NOMO-1 treated with dmso at 0.1 percent for 144 hours (cell line): ENCODE measurements at regions not wholly inside any gene's neighbourhood (a gene's known extent, or its start where the extent isn't known, plus 50 kb on each side); places are given as distances from the start of the nearest gene placed in this dataset.

ENCODE experiments used
- DNase-seq: peaks from one replicate; lab custom pipeline; 2025; ENCODE audit not compliant: unreplicated experiment; lab: John Stamatoyannopoulos, UW

DNA sequence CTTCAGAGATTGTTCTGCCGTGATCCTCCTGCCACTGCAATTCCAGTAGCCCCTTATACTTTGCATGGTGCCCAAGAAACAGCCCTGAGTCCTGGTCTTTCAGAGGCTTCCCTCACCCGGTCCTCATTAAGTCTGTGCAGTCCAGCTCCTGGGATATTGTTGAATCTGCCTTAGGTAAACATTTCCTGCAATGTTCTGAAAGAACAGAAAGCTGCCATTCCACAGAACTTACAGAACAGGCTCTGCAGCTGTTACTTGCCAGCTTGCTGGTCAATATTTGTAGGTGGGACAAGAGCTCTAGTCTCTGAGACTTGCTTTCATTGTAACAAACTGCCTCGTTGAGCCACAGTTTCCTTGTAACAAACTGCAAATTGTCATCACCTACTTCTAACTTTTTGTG lies 115.0 kb upstream of the KIF5B start:
- DNase-seq = no peak

DNA sequence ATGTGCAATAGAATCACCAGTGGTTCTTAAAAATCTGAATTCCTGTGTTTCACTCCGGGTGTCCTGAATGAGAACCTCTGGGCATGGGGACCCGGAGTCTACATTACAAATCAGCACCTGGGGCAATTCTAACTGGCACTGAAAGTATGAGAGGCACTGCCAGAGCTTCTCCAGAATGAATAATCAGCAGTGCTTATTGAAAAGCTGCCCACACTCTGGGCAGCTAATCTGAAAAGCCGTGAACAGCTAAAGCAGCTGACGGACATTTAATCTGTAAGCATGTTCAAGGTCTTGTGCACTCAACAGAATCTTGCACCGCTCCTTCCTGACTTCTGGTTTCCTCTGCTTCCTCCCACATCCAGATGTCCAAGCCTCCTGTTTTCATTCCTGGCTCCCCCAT lies 113.3 kb upstream of the KIF5B start:
- no peak for DNase-seq

DNA sequence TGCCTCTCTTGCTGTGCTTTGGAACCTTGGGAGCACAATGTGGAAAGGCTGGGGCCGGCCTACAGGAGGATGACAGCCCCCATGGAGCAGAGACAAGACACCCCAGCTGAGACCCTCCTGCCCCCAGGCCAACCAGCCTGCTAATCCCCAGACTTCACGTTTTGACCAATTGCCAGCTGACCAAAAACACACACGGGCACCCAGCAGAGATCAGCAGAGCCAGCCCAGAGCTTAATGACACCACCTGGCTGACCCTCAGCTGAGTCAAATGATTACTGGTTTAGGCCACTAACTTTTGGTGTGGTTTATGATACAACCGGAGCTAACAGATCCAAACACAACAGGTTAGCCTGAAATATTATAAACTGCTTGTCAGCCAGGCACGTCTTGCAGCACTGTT lies 111.2 kb upstream of the KIF5B start:
- no peak for DNase-seq

DNA sequence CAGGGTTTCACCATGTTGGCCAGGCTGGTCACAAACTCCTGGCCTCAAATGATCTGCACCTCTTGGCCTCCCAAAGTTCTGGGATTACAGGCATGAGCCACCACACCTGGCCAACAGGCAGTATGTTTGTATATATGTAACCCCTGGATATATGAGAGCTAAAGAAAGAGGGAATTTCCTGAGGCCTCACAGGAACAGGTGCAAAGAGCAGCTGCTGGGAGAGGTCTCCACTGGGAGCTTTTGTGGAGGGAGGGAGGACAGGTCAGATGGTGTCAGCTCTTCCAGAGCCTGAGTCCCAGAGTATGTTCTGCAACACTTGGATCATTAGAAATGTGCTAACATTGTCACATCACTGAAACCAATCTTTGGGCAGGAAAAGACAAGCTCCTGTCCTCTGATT lies 110.1 kb upstream of the KIF5B start:
- DNase-seq = no peak

DNA sequence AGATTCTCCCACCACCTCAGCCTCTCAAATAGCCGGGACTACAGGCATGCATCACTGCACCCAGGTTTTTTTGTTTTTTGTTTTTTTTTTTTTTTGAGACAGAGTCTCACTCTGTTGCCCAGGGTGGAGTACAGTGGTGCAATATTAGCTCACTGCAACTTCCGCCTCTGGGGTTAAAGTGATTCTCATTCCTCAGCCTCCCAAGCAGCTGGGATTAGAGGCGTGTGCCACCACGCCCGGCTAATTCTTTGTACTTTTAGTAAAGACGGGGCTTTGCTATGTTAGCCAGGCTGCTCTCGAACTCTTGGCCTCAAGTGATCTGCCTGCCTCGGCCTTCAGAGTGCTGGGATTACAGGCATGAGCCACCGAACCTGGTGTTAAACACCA lies 107.5 kb upstream of the KIF5B start:
- no peak for DNase-seq

DNA sequence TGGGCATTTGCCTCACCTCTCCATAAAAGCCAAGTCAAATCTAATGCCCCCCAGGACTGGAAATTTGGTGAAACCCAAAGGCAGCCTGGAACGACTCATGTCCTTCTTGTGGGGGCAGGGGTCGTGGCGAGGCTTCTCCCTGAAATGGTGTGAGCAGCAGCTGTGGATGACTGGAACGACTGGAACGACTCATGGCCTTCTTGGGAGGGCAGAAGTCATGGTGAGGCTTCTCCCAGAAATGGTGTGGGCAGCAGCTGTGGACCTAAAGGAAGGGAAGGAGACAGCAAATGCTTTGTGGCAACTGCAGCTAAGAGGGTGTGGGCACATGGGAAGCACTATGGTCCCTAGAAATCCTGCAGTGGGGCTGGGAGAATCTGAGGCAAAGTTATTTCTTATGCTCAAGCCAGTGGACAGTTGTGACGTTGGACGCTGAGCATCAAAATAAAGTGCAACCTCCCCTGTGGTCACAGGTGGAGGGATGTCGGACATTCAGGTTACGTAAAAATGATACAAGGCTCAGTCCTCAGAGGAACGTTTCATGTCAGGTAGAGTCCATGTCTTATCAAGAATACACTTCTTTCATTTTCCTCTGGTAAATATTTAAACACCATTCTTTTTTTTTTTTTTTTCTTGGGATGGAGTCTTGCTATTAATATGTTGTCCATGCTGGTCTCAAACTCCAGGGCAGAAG lies 107.0 kb upstream of the KIF5B start:
- DNase-seq = no peak

DNA sequence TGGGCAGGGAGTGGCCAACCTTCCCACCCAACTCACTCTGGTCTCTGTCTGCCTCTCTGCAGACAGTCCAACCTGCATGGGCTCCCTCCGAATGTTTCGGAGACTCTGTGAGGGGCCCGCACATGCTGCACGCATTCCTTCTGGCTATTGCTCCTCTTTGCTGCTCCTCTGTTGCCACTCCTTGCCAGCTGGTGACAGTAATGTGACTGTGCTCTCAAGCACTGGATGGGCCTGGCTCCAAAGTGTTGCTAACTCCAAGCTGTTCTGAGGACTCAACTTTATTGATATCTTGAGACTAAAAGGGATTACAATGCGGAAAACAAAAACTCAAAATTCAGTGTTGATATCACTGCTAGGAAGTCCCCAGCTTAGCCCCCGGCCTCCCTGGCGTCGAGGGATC lies 105.4 kb upstream of the KIF5B start:
- no peak for DNase-seq

DNA sequence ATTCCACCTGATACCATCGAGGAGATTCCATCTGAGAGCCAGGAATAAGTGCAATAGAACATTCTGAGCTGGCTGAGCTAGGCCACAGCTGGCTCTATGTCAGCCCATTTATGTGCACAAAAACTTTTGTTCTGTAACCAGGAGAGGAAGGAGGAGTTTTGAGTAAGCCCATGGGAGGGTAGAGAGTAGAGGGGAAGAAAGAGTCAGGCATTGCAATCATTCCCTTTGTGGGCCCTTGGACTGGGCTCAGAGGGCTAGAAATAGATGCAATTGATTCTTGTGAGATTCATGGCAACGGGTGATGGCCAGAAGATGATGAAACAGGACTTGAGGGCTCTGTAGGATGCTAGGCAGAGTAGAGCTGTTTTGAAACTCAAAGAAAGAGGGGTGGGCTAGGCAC lies 104.6 kb upstream of the KIF5B start:
- no peak for DNase-seq

DNA sequence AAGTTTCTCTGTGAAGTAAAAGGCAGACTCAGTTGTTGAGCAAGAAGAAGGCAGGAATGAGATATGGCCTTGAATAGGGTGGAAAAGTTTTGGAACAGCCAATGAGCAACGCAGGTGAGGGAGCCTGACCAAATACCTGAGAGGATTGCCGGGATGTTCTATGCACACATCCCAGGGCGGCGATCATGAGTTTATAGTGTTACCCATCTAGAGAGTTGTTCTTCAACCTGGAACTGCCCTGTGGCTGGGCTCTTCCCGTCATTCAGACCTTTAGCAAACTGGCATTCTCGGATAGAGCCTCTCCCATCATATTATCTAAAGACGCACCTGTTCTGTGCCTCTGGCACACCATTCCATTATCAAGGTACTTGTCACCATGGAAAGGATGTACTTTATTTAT lies 103.0 kb upstream of the KIF5B start:
- DNase-seq = no peak

DNA sequence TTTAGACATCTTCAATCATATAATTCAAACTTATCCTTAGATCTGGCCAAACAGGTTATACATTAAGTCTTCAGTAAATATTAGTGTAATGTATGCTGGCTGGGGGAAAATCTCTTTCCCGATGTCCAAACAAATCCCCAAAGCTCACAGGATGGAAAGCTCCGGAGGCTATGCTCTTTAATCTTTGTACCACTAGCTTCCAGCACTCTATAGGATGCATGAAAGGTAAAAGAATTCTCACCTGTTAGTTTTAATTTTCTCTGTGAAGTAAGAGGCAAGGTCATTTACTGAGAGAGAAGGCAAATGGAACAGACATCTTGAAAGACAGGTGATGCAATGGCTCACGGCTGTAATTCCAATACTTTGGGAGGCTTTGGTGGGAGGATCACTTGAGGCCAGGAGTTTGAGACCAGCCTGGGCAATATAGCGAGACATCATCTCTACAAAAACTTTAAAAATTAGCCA lies 99.8 kb upstream of the KIF5B start:
- no peak for DNase-seq

DNA sequence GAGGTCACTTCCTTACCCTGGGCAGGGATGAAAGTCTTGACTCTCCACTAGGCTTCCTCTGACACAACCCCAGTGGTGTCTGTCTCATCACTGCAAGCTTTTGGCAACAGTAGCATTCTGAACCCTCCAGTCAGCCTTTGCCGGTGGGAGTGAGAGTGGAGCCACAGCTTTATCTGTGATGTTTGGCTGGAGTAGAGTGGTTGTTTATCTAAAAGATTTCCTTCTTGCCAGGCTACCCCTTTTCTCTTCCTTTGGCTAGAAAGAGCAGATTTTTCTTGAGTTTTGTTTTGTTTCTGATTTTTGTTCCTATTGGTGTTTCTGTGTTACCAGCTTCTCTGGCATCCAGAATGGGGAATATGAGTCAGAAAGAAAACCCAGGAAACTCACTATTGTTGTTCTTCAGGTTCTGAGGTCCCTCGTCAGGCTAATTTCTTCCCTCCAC lies 98.9 kb upstream of the KIF5B start:
- DNase-seq = no peak

DNA sequence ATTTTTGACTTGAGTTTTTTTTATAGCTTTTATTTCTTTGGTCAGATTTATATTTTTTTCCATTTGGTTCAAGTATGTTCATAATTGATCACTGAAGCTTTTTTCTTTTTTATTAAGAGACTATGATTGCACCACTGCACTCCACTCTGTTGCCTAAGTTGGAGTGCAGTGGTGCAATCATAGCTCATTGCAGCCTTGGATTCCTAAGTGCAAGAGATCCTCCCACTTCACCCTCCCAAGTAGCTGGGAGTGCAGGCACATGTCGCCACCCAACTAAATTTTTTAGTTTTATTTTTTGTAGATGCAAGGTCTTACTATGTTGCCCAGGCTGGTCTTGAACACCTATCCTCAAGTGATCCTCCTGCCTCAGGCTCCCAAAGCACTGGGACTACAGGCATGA lies 97.7 kb upstream of the KIF5B start:
- DNase-seq = no peak

DNA sequence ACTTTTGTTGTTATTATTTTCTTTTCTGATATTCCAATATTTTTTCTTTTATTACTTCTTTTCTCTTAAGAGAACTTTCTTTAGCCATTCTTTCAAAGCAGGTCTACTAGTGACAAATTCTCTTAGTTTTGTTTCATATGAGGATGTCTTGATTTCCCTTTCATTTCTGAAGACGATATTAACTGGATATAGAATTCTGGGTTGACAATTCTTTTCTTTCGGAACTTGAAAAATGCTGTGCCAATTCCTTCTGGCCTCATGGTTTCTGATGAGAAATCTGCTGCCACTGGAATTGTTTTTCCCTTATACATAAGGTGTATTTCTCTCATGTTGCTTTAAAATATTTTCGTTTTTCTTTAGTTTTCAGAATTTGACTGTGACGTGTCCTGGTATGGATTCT lies 97.0 kb upstream of the KIF5B start:
- no peak for DNase-seq

DNA sequence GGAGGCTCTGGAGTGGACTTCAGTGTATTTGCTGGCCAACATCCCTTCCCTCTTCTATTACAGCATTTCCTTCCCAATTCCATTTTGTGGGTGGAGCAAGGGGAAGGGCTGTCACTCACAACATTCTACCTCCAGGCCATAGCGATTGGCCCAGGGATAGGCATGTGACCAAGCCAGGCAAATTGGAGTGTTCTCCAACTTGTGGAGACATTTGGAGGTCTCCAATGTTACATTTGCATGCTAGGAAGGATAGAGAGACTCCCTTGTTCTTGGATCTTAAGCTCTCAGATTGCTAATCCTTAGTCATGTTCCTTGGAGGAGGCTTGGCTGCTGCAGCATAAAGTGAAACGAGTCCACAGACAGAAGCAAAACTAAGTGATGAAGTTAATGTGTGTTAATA lies 95.6 kb upstream of the KIF5B start:
- DNase-seq = no peak

DNA sequence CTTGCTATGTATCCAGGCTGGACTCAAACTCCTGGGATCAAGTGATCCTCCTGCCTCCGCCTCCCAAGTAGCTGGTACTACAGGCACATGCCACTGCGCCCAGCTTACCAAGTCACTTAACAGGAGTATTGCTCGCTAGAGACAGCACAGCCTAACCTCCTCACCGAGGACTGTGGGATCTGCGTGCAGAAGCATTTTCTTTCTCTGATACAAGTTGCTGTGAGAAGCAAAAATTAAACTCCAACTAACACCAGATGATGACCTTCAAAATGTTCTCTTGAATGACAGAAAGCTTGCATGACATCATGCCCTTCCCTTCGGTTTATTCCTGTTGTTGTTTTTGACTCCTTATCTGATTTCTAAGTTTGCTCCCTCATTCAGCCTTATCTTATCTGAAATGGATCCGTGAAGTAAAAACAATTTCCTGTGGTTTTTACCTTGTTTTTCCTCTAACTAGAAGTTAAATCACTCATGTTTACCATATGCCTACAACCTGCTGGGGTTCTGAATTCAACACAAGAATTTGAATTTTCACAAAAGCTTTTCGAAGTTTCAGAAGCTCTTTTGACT lies 94.4 kb upstream of the KIF5B start:
- no peak for DNase-seq

DNA sequence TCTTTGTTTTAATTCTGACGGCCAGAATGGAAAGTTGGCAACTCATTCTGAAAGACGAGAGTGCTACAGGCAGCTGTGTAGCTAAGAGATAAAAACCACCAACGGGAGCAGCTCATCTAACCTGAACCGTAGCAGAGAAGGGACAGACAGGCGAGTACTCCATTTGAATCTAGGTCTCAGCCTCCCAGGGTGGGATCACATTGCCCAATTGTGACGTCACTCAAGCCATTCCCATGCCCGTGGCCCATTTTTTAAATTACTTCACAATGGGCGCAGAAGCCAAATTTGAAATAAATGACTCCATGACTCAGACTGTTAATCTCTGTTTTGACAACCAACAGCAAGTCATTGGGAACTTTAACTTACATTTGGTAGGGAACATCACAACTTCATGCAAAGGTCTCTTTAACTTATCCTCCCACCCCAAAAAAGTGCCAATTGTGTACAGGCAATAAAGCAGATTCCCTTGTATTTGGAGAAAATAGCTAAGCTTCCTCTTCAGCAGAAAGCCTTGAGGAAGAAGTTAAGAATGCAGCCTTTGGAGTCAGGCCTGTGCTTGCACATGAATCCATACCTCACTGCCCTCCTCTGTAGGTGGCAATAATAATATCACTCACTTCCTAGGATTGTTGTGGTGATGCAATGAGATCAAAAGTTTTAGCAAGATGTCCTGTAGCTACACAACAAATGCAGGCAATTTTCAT lies 93.2 kb upstream of the KIF5B start:
- no peak for DNase-seq

DNA sequence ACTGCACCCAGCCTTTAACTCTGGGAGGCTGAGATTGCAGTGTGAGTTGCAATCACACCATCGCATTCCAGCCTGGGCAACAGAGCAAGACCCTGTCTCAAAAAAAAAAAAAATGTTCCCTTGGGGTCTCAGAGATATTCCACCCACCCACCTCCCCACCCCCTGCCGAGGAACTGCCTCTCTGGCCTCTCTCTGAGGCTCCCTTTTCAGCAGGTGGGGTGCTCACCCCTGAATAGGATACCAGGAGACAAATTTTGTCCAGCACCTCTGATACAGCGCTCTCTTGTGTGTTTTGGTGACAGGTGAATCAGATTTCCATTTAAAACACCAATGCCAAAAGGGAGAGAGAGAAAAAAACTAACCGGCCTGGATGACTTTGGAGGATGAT lies 92.6 kb upstream of the KIF5B start:
- no peak for DNase-seq

DNA sequence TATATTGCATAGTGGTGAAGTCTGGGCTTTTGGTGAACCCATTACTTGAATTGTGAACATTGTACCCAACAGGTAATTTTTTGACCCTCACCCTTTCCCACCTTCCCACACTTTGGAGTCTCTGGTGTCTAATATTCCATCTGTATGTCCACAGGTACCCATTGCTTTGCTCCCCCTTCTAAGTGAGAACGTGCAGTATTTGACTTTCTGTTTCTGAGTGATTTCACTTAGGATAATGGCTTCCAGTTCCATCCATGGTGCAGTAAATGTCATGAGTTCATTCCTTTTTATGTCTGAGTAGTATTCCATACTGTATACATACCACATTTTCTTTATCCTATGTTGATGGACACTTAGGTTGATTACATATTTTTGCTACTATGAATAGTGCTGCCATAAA lies 91.5 kb upstream of the KIF5B start:
- no peak for DNase-seq

DNA sequence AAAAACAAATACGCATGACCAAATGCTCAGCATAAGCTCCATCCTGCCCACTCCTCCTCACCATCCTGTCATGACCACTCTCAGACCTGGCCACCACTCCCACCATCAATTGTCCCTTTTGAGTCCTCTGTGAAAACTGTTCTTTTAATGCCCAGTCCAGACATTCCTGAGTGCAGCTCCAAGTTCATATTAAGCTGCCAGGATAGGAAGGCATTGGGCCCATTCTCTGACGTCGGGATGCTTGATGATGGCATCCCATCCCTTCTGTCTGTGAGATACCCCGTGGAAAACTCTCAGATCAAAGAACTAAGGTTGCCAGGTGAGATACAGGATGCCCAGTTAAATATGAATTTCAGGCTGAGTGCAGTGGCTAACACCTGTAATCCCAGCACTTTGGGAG lies 89.9 kb upstream of the KIF5B start:
- DNase-seq = no peak

DNA sequence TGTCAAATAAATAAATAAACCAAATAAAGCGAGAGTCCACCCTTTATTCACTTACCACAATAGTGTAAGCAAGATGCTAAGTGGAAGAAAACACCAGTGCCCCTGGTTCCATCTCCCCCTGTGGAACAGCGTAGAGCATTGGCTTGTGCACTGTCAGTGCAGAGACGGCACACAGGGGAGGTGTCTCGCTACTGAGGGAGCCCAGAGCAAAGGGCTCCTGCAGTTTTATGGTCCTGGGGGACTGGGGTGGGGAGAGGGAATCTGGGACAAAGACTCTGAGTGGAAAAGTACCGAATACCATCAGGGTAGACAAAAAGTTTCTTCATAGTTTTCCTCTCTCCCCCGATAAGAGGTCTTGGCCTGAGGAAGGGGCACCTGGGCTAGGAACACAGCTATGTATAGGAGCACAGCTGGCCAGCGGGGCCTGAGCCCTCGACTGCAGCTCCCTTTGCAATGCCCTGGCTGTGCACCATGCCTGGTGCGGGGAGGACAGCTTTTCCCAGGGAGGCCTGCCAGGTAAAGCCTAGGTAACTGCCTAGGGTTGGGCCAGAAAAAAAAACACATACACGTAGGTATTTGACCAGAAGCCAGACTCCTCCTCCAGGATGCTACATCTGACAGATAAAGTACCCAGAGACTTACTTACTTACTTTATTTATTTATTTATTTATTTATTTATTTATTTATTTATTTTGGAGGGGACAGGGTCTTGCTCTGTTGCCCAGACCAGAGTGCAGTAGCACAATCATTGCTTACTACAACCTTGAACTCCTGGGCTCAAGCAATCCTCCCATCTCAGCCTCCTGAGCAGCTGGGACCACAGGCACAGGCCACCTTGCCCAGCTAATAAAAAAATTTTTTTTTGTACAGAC lies 88.8 kb upstream of the KIF5B start:
- no peak for DNase-seq

DNA sequence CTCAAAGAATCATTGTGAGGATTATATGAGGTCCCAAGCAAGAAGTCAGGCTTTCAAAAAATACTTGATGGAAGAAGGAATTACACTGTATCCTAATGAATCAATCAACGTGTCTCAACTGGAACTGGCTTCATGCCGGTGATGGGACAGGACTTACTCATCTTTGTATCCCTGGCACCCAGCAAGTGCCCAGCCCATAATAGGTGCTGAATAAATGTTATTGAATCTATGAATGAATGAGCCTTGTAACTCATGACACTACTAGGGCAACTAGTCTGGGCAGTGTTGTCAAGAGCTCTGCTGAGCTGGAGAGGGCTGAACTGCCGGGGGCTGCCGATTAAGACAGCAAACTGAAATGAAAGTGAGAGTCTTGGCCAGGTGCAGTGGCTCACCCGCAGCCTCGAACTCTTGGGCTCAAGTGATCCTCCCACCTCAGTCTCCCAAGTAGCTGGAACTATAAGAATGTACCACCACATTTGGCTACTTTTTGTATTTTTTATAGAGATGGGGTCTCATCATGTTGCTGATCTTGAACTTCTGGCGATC lies 87.2 kb upstream of the KIF5B start:
- DNase-seq = no peak
